GM10266 (cell line): ENCODE measurements at regions not wholly inside any gene's neighbourhood (a gene's known extent, or its start where the extent isn't known, plus 50 kb on each side); places are given as distances from the start of the nearest gene placed in this dataset.

ENCODE experiments used
- DNase-seq: peaks from one replicate; pipeline ENCODE4 v3.0.0; 2012; ENCODE audit errors: extremely low spot score
- TF ChIP-seq, protein P1 (sequence below): IDR thresholded peaks from 2 replicates; pipeline ENCODE4 v1.5.1; 2012; ENCODE audit warnings: mild to moderate bottlenecking, low read depth; ENCODE audit not compliant: control insufficient read depth, insufficient read depth; ENCODE audit errors: missing control alignments

DNA sequence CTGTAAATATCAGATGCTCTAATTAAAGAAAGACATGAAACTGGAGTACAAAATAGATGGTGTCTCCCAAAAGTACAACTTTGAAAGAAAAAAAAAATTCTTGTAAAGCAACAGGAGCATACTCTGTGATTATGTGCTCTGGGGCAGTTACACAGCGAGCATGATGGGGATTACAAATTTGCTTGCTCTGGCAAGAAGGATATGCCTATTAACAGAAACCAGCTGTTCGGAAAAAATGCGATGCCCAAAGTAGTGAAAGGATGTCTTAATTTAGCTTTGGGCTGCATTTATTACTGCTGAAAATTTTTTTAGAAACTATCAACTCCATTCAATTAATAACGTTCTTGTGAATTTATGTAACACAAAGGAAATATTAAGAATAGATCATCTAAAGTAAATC, 256.9 kb upstream of the TPK1 start:
- TF ChIP-seq, protein P1, sequence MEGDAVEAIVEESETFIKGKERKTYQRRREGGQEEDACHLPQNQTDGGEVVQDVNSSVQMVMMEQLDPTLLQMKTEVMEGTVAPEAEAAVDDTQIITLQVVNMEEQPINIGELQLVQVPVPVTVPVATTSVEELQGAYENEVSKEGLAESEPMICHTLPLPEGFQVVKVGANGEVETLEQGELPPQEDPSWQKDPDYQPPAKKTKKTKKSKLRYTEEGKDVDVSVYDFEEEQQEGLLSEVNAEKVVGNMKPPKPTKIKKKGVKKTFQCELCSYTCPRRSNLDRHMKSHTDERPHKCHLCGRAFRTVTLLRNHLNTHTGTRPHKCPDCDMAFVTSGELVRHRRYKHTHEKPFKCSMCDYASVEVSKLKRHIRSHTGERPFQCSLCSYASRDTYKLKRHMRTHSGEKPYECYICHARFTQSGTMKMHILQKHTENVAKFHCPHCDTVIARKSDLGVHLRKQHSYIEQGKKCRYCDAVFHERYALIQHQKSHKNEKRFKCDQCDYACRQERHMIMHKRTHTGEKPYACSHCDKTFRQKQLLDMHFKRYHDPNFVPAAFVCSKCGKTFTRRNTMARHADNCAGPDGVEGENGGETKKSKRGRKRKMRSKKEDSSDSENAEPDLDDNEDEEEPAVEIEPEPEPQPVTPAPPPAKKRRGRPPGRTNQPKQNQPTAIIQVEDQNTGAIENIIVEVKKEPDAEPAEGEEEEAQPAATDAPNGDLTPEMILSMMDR: no peak
- no peak for DNase-seq

GRCh38 chr7:145088111-145088745, 252.4 kb upstream of the TPK1 start:
- no peak for DNase-seq
- TF ChIP-seq, protein P1: no peak

DNA sequence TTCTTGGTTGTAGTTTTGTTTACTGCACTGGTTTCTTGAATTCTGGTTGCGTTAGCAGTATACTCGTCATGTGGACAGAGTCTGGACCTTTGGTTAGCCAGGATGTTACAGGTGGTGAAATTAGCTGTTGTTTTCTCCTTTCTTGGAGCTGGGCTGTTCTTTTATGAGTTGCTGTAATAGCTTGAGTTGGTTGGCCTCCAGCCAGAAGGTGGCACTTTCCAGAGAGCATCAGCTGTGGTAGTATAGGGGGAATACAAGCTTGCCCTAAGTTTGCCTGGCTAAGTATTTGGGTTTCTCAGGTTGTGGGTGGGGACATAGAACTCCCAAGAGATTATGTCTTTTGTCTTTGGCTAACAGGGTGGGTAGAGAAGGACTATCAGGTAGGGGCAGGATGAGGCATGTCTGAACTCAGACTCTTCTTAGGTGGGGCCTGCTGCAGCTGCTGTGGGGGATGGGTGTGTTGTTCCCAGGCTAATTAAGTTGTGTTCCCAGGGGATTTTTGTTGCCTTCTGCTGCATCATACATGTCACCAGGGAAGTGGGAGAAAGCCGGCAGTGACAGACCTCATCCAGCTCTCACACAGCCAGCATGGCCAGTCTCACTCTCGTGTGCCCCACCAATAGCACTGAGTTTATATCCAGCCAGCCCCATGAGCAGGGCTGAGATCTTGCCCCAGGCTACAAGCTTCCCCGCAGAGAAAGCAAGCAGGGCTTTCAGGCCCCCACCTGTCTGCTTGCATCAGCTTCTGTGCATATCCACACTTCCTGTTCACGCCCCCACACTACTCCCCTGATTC, 246.7 kb upstream of the TPK1 start:
- TF ChIP-seq, protein P1: no peak
- no peak for DNase-seq

DNA sequence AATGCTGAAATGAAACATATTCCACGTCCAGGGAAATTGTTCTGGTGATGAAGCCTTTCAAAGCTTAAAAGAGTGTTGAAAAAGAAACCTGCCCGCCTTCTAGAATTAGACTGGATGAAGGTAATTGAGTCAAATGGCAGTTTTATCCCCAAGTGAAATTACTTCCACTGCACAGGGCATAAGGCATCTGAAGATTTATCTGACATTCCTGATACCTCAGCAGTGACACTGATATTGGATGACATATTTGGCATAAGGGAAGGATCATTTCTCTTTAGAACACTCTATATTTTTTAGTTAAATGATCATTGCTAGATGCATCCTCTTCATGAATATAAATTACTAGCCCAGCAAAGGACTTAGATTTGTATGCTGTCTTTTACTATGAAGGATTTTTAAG, 229.6 kb upstream of the TPK1 start:
- TF ChIP-seq, protein P1: no peak
- DNase-seq: no peak

GRCh38 chr7:145064114-145064513, 228.3 kb upstream of the TPK1 start:
- no peak for DNase-seq
- TF ChIP-seq, protein P1: no peak

- TF ChIP-seq, protein P1: no peak
Measured at GRCh38 chr7:145053781-145054180, 217.9 kb upstream of the TPK1 start.

DNA sequence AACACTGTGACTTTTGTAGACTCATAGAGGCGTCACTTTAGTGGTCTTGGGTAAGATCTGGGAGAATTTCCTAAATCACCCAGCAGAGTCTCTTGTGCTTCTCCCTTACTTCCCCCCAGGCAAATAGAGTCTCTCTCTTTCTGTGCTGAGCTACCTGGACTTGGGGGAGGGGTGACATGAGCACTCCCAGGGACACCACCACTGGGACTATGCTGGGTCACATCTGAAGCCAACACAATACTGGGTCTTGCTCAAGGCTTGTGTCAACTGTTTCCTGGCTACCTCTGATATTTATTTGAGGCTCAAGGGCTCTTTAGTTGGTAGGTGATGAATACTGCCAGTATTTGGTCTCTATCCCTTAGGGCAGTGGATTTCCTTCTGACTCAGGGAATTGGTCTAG, 214.6 kb upstream of the TPK1 start:
- DNase-seq: no peak
- TF ChIP-seq, protein P1: no peak

More at GRCh38 chr7:145053781-145054180, 217.9 kb upstream of the TPK1 start:
- no peak for DNase-seq
